Heart right ventricle (tissue), 16 donors: ENCODE measurements at regions not wholly inside any gene's neighbourhood (a gene's known extent, or its start where the extent isn't known, plus 50 kb on each side); places are given as distances from the start of the nearest gene placed in this dataset.

Experiments used
- ATAC-seq, 8 donors: fragments of 200-7000 bp; cut with Tn5 transposase; one replicate each; pipeline ENCODE4 v1.9.1; 2020; ENCODE audit warnings: mild to moderate bottlenecking in 8 of 8, moderate library complexity in 8 of 8, moderate number of reproducible peaks in 1 of 8
- DNase-seq, 2 donors: peaks; one replicate each; pipeline ENCODE4 v3.0.0-alpha.2; 2020
- H3K27ac ChIP-seq, 10 donors: fragments of 200-600 bp; sonication (generic) in 2 of 10; one replicate each; pipeline versions ENCODE4 v1.5.0 to v1.8.0; 2020 to 2022; ENCODE audit warnings: mild to moderate bottlenecking in 3 of 10
- H3K27me3 ChIP-seq, 7 donors: fragments of 200-600 bp; one replicate each; pipeline ENCODE4 v1.8.0; 2021 to 2022; ENCODE audit warnings: mild to moderate bottlenecking in 2 of 7
- H3K36me3 ChIP-seq, 9 donors: fragments of 200-600 bp; sonication (generic) in 1 of 9; one replicate each; pipeline versions ENCODE4 v1.5.0 to v1.8.0; 2020 to 2022; ENCODE audit warnings: mild to moderate bottlenecking in 2 of 9
- H3K4me1 ChIP-seq, 9 donors: fragments of 200-600 bp; sonication (generic) in 1 of 9; one replicate each; pipeline versions ENCODE4 v1.5.0 to v1.8.0; 2020 to 2022; ENCODE audit warnings: mild to moderate bottlenecking in 4 of 9
- H3K4me3 ChIP-seq, 10 donors: fragments of 200-600 bp; sonication (generic) in 2 of 10; one replicate each; pipeline versions ENCODE4 v1.5.0 to v1.8.0; 2020 to 2022; ENCODE audit warnings: mild to moderate bottlenecking in 7 of 10, moderate library complexity in 2 of 10
- H3K9me3 ChIP-seq, 11 donors: fragments of 200-600 bp in 10 of 11; sonication (generic) in 2 of 11; one replicate each; pipeline versions ENCODE4 v1.5.0 to v1.8.0; 2013 to 2022; ENCODE audit warnings: mild to moderate bottlenecking in 2 of 11, control low read depth in 1 of 11, moderate library complexity in 1 of 11
- WGBS, 2 donors: extraction: QIAGEN DNeasy Blood & Tissue Kit; methylation state at CpG; one replicate each; pipeline ENCODE4 v1.1.7; 2013; ENCODE audit warnings: inconsistent platforms in 1 of 2; 5-methylcytosine and 5-hydroxymethylcytosine counted together
- intact Hi-C, 10 donors: fragments of 100-400 bp; cut with DNase I; formaldehyde crosslinking; loops; one replicate each; pipeline versions ENCODE4 v1.11.1 to v1.14.2; 2022
- TF ChIP-seq, protein P1 (sequence below), 9 donors: fragments of 200-600 bp; sonication (generic) in 2 of 9; IDR thresholded peaks; one replicate each; pipeline versions ENCODE4 v1.5.0 to v1.8.0; 2021 to 2022; ENCODE audit warnings: antibody characterized with exemption in 9 of 9, mild to moderate bottlenecking in 5 of 9, moderate library complexity in 1 of 9
- donor health status: Arrhythmogenic right ventricular cardiomyopathy.
- donor health status: ischemic (EF 13 %, LVEDD 7.1; RV severe dilation, severe dysfunction).
- donor health status: healthy with polysubstance abuse.
- donor health status: DM: no; HTN: yes; CAD: no.
- donor health status: DM: no; HTN: no; CAD: no.
- donor health status: ischemic (EF 25% LVEDD 6.9; RV normal size, moderate dysfunction).
- donor health status: ischemic (EF 25% LVEDD 5.7; RV mildly dilated, moderate dysfunction).
- donor health status: healthy.
- donor health status: DM: yes; HTN: yes; CAD: no.
- donor health status: Ischemic cardiomyopathy.
- donor health status: ischemic (EF 35%, LVEDD 5.7; RV mildly dilated, moderate dysfunction).
- donor health status: nonischemic (EF 11% LVEDD 7.7; RV severe dilation, severe dysfunction).
- donor health status: DM: yes; HTN: yes; CAD: no.
- donor health status: PGD.
- donor health status: ischemic (EF 29% LVEDD 5.4; RV normal size, mild dysfunction).
- donor health status: nonischemic (EF 23%, LVEDD 6.1; RV moderate dilation, normal function).

DNA sequence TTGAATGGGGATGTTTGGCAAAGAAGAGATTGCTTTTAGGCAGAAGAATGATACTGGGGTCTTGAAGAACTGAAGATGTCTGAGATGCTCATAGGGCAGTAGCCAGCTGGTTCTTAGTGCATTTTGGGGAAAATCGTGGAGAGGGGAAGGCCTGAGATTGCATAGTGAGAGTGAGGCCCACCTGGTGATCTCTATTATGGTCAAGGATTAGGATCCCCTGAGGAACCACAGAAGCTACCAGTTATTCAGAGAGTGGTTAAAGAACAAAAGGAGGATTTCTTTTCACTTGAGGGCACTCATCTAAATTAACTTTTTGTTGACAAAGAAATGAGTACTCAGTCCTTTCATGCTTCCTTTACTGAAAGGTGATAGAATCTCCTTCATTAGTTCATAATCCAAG lies 271.3 kb upstream of the HAND2 start:
- no peaks in the 10 kb centered on the region for H3K27me3 ChIP-seq
- no peak overlapping the region for H3K4me3 ChIP-seq
- no peak overlapping the region for H3K27ac ChIP-seq
- DNase-seq (no peak), ATAC-seq (no peak)
- TF ChIP-seq, protein P1, sequence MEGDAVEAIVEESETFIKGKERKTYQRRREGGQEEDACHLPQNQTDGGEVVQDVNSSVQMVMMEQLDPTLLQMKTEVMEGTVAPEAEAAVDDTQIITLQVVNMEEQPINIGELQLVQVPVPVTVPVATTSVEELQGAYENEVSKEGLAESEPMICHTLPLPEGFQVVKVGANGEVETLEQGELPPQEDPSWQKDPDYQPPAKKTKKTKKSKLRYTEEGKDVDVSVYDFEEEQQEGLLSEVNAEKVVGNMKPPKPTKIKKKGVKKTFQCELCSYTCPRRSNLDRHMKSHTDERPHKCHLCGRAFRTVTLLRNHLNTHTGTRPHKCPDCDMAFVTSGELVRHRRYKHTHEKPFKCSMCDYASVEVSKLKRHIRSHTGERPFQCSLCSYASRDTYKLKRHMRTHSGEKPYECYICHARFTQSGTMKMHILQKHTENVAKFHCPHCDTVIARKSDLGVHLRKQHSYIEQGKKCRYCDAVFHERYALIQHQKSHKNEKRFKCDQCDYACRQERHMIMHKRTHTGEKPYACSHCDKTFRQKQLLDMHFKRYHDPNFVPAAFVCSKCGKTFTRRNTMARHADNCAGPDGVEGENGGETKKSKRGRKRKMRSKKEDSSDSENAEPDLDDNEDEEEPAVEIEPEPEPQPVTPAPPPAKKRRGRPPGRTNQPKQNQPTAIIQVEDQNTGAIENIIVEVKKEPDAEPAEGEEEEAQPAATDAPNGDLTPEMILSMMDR (IDR thresholded peaks at IDR 0.05): no peak
- H3K36me3 ChIP-seq: no peaks in the 10 kb centered on the region
- H3K4me1 ChIP-seq: no peaks in the 10 kb centered on the region
- no peaks in the 10 kb centered on the region for H3K9me3 ChIP-seq
- intact Hi-C loops: no loop called here
- 40 to 43% methylated on average over 1 of the region's 1 CpG for WGBS, 2 donors

DNA sequence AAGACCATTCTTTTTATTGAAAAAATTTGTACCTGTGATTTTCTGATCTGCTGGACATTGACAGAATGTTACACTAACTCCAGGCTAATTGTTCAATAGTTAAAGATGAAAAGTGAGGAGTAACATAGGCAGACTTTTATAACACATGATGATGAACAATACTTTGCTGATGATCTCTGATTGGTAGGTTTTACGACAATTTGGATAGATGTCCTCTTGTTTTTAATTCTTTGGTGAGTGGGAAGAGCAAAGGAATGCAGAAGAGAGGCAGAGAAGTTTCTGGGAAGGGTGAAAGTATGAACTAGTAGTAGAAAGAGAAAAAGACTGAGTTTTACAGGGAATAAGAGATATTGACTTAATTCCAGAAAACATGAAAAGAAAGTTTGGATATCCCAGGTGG lies 267.3 kb upstream of the HAND2 start:
- Histone ChIP-seq H3K4me3 (no peak overlapping the region), H3K27ac (no peak overlapping the region), H3K27me3 (no peaks in the 10 kb centered on the region), H3K36me3 (no peaks in the 10 kb centered on the region), H3K9me3 (no peaks in the 10 kb centered on the region), H3K4me1 (no peaks in the 10 kb centered on the region)
- DNase-seq: no peak
- WGBS, 2 donors: 68 to 82% methylated on average over 1 of the region's 1 CpG
- TF ChIP-seq, protein P1 (IDR thresholded peaks at IDR 0.05): no peak
- no peak for ATAC-seq
- intact Hi-C loops: no loop called here

DNA sequence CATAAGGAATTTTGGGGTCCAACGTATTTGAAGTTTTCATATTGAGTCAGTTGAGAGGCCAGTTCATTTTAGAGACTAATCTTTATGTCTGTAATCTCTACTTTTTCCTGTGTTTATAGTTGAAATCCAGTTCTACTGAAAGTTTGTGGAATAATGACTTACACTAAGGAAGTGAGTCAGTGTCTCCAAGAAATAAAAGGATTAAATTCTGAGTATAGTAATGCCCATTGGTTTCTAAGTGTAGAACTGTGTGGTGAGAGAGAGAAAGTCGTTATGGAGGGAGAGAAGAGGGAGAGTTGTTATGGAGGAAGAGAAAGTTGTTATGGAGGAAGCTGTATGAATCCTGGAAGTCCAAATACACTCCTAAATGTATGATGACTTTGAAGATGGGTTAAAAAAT lies 264.6 kb upstream of the HAND2 start:
- no peaks in the 10 kb centered on the region for H3K4me1 ChIP-seq
- H3K4me3 ChIP-seq: no peak overlapping the region
- H3K9me3 ChIP-seq: peaks cover 0 to 6% (median 0%) of the 10 kb centered on the region in 11 donors
- TF ChIP-seq, protein P1 (IDR thresholded peaks at IDR 0.05): no peak
- H3K36me3 ChIP-seq: no peaks in the 10 kb centered on the region
- intact Hi-C loops: no loop called here
- 64 to 66% methylated on average over 2 of the region's 2 CpGs for WGBS, 2 donors
- DNase-seq: no peak
- H3K27ac ChIP-seq: no peak overlapping the region
- no peaks in the 10 kb centered on the region for H3K27me3 ChIP-seq
- ATAC-seq: no peak

DNA sequence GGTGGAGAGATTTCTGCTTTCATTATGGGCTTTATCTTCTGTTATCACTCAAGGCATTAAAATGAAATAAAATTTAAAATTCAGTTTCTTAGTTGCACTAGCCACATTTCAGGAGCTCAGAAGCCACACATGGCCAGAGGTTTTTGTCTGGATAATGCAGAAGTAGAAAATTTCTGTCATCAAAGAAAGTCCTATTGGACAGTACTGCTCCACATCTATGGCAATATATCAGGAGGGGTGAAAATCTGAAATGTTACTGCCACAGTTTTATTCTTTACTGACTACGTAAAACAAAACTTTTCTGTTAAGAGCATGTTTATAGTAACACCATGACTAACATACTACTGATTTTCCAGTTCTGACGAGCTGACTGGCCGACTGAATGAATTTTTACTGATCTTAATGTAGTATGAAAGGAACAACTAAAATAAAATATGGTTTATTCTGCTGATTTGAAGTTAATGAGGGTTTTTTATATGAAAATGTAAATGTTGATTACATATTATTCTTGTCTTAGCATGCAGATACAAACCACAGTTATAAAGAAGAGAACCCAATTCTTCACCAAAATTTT lies 264.0 kb upstream of the HAND2 start:
- Histone ChIP-seq H3K4me3 (no peak overlapping the region), H3K36me3 (no peaks in the 10 kb centered on the region), H3K4me1 (no peaks in the 10 kb centered on the region), H3K27ac (no peak overlapping the region), H3K27me3 (no peaks in the 10 kb centered on the region), H3K9me3 (peaks cover 0 to 6% (median 0%) of the 10 kb centered on the region in 11 donors)
- intact Hi-C loops: no loop called here
- ATAC-seq: no peak
- WGBS, 2 donors: 76 to 84% methylated on average over 3 of the region's 3 CpGs
- no peak for DNase-seq
- TF ChIP-seq, protein P1 (IDR thresholded peaks at IDR 0.05): no peak
